CD4-positive, alpha-beta T cell treated with Interleukin-12 subunit alpha and Interleukin-12 subunit beta, for 1 hour (primary cell): ENCODE measurements at regions not wholly inside any gene's neighbourhood (a gene's known extent, or its start where the extent isn't known, plus 50 kb on each side); places are given as distances from the start of the nearest gene placed in this dataset.

Experiments used
- DNase-seq: peaks from one replicate; pipeline ENCODE4 v3.0.0-alpha.2; 2020

- DNase-seq, result no peak
Observed at GRCh38 chr4:104682311-104682710, 187.6 kb upstream of the CXXC4 start.

GRCh38 chr4:104693601-104694201 lies 199.0 kb upstream of the CXXC4 start:
- peak; percentile 1 for DNase-seq

GRCh38 chr4:104716584-104716983 lies 221.9 kb upstream of the CXXC4 start:
- no peak for DNase-seq

- DNase-seq, result no peak
Observed at GRCh38 chr4:104719539-104720230, 225.0 kb upstream of the CXXC4 start.

- DNase-seq, result no peak
Observed at GRCh38 chr4:104722467-104722866, 227.8 kb upstream of the CXXC4 start.

GRCh38 chr4:104726002-104726401 lies 231.3 kb upstream of the CXXC4 start:
- DNase-seq, result no peak

- DNase-seq, result no peak
Observed at GRCh38 chr4:104727643-104728042, 232.9 kb upstream of the CXXC4 start.

GRCh38 chr4:104728380-104729122 lies 233.9 kb upstream of the CXXC4 start:
- DNase-seq, result no peak

- no peak for DNase-seq
Observed at GRCh38 chr4:104732766-104733165, 238.1 kb upstream of the CXXC4 start.

GRCh38 chr4:104735174-104735573 lies 240.5 kb upstream of the CXXC4 start:
- no peak for DNase-seq

GRCh38 chr4:104740161-104740560 lies 245.5 kb upstream of the CXXC4 start:
- no peak for DNase-seq

- no peak for DNase-seq
Observed at GRCh38 chr4:104743215-104743653, 248.5 kb upstream of the CXXC4 start.

GRCh38 chr4:104747635-104748034 lies 252.9 kb upstream of the CXXC4 start:
- no peak for DNase-seq

GRCh38 chr4:104749062-104749461 lies 254.4 kb upstream of the CXXC4 start:
- no peak for DNase-seq

GRCh38 chr4:104750008-104750407 lies 255.3 kb upstream of the CXXC4 start:
- no peak for DNase-seq

- no peak for DNase-seq
Observed at GRCh38 chr4:104751468-104751867, 256.8 kb upstream of the CXXC4 start.

GRCh38 chr4:104752337-104752736 lies 257.6 kb upstream of the CXXC4 start:
- DNase-seq, result no peak

GRCh38 chr4:104756837-104757236 lies 262.1 kb upstream of the CXXC4 start:
- no peak for DNase-seq

GRCh38 chr4:104758574-104758973 lies 263.9 kb upstream of the CXXC4 start:
- DNase-seq, result no peak

- DNase-seq, result no peak
Observed at GRCh38 chr4:104763554-104764222, 269.0 kb upstream of the CXXC4 start.

- no peak for DNase-seq
Observed at GRCh38 chr4:104766676-104767075, 272.0 kb upstream of the CXXC4 start.

GRCh38 chr4:104772849-104773248 lies 278.2 kb upstream of the CXXC4 start:
- DNase-seq, result no peak

GRCh38 chr4:104795264-104795939 lies 300.7 kb upstream of the CXXC4 start:
- DNase-seq, result no peak
